Body of pancreas (tissue), 4 donors: ENCODE measurements at regions not wholly inside any gene's neighbourhood (a gene's known extent, or its start where the extent isn't known, plus 50 kb on each side); places are given as distances from the start of the nearest gene placed in this dataset.

Experiments used
- ATAC-seq: fragments of 150-250 bp; one replicate; pipeline ENCODE4 v1.9.1; 2016
- DNase-seq, 4 donors: peaks; one replicate each; pipeline ENCODE4 v3.0.0-alpha.2; 2019
- H3K27ac ChIP-seq, 4 donors: fragments of 200-600 bp; sonication (generic); 1 replicate in 3 of 4; 2 replicates in 1 of 4; pipeline versions ENCODE4 v1.5.1 to v1.6.1; 2016 to 2019; ENCODE audit warnings: mild to moderate bottlenecking in 1 of 4, mixed read lengths in 1 of 4, moderate library complexity in 1 of 4
- H3K27me3 ChIP-seq, 2 donors: fragments of 200-600 bp; sonication (generic); one replicate each; pipeline ENCODE4 v1.6.0; 2016; ENCODE audit warnings: mild to moderate bottlenecking in 1 of 2
- H3K36me3 ChIP-seq, 2 donors: fragments of 200-600 bp; sonication (generic); replicated peaks in 1 of 2; 2 replicates each; pipeline ENCODE4 v1.5.1; 2016; ENCODE audit warnings: low read depth in 2 of 2; ENCODE audit not compliant: insufficient read depth in 1 of 2
- H3K4me1 ChIP-seq: fragments of 200-600 bp; sonication (generic); one replicate; pipeline ENCODE4 v1.6.0; 2016
- H3K4me3 ChIP-seq, 2 donors: fragments of 200-600 bp; sonication (generic); 1 replicate in 1 of 2; 2 replicates in 1 of 2; pipeline ENCODE4 v1.5.1; 2016 to 2019
- H3K9me3 ChIP-seq, 3 donors: fragments of 200-600 bp; sonication (generic); 1 replicate in 2 of 3; 2 replicates in 1 of 3; pipeline ENCODE4 v1.5.1; 2016
- CTCF ChIP-seq, 7 experiments: fragments of 450-650 bp in 4 of 7; fragments of 200-600 bp in 3 of 7; sonication (generic) in 3 of 7; IDR thresholded peaks; one replicate each; pipeline ENCODE4 v1.5.1; 2016 to 2019; ENCODE audit warnings: antibody characterized with exemption in 7 of 7
- POLR2A ChIP-seq, 3 donors: fragments of 450-650 bp; IDR thresholded peaks; one replicate each; pipeline ENCODE4 v1.6.1; 2016; ENCODE audit warnings: antibody characterized with exemption in 3 of 3, mild to moderate bottlenecking in 2 of 3
- WGBS, 2 donors: methylation state at CpG; one replicate each; pipeline ENCODE4 v1.1.5; 2017; 5-methylcytosine and 5-hydroxymethylcytosine counted together
- intact Hi-C: fragments of 100-400 bp; cut with DNase I; formaldehyde crosslinking; loops from one replicate; pipeline ENCODE4 v1.15.1; 2023

DNA sequence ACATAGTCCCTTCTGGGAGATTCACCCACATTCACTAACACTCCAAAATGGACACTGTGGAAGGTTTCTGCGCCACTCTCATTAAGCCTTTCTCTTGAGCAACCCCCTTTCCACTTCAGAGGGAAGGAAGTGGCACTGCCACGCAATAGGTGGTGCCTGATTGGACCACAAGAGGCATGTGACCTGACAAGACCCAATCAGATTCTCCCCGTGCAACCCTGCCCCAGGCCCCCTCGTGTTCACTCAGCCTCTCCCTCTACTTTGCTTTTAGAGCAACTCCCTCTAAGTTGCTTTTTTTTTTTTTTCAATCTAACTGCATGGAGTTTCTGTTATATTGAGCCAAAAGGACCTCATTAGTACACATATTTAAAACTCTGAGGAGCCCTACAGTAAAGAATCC lies 158.0 kb downstream of the EN1 start:
- H3K27ac ChIP-seq: no peak overlapping the region
- no peak for ATAC-seq
- DNase-seq: no peak
- H3K27me3 ChIP-seq: no peaks in the 10 kb centered on the region
- no peaks in the 10 kb centered on the region for H3K4me1 ChIP-seq
- TF ChIP-seq POLR2A (IDR thresholded peaks at IDR 0.05) (no peak), CTCF (IDR thresholded peaks at IDR 0.05) (no peak)
- H3K36me3 ChIP-seq: no peaks in the 10 kb centered on the region
- no peaks in the 10 kb centered on the region for H3K9me3 ChIP-seq
- no peak overlapping the region for H3K4me3 ChIP-seq
- 69 to 77% methylated on average over 4 of the region's 4 CpGs for WGBS, 2 donors
- intact Hi-C loops: no loop called here

- no peak overlapping the region for H3K4me3 ChIP-seq
- H3K4me1 ChIP-seq: no peaks in the 10 kb centered on the region
- H3K27me3 ChIP-seq: no peaks in the 10 kb centered on the region
- 70 to 74% methylated on average over 6 of the region's 6 CpGs for WGBS, 2 donors
- no peaks in the 10 kb centered on the region for H3K9me3 ChIP-seq
- no peak overlapping the region for H3K27ac ChIP-seq
- TF ChIP-seq CTCF (IDR thresholded peaks at IDR 0.05) (no peak), POLR2A (IDR thresholded peaks at IDR 0.05) (no peak)
- DNase-seq: no peak
- no peaks in the 10 kb centered on the region for H3K36me3 ChIP-seq
- intact Hi-C loops: no loop called here
- ATAC-seq: no peak
Observed at GRCh38 chr2:118689033-118689432, 158.4 kb downstream of the EN1 start.

DNA sequence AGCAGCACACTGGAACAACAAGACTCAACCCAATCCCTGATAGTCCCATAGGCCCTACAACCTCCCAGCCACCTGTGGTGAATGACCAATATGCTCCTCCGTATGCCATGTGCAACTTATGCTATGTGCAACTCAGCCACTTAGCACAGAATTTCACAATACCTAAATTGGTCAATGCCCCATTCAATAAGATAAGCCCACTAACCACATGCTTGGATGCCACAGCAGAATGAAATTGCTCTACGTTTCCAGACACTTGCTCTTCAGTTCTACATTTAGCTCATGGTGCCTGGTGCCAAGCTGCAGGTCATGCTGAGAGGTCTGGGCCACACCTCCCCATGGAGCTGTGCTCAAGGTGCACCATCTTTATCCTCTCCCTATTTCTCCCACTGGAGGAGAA lies 159.8 kb downstream of the EN1 start:
- TF ChIP-seq POLR2A (IDR thresholded peaks at IDR 0.05) (no peak), CTCF (IDR thresholded peaks at IDR 0.05) (no peak)
- intact Hi-C loops: no loop called here
- 67 to 86% methylated on average over 2 of the region's 2 CpGs for WGBS, 2 donors
- Histone ChIP-seq H3K4me3 (no peak overlapping the region), H3K27me3 (no peaks in the 10 kb centered on the region), H3K27ac (no peak overlapping the region), H3K9me3 (no peaks in the 10 kb centered on the region), H3K4me1 (no peaks in the 10 kb centered on the region), H3K36me3 (no peaks in the 10 kb centered on the region)
- DNase-seq (no peak), ATAC-seq (no peak)

- Histone ChIP-seq H3K4me1 (no peaks in the 10 kb centered on the region), H3K27me3 (no peaks in the 10 kb centered on the region), H3K27ac (no peak overlapping the region), H3K4me3 (no peak overlapping the region), H3K36me3 (no peaks in the 10 kb centered on the region), H3K9me3 (no peaks in the 10 kb centered on the region)
- TF ChIP-seq POLR2A (IDR thresholded peaks at IDR 0.05) (no peak), CTCF (IDR thresholded peaks at IDR 0.05) (no peak)
- WGBS, 2 donors: 52 to 66% methylated on average over 3 of the region's 3 CpGs
- intact Hi-C loops: no loop called here
- no peak for ATAC-seq
- no peak for DNase-seq
Observed at GRCh38 chr2:118687192-118687591, 160.3 kb downstream of the EN1 start.

DNA sequence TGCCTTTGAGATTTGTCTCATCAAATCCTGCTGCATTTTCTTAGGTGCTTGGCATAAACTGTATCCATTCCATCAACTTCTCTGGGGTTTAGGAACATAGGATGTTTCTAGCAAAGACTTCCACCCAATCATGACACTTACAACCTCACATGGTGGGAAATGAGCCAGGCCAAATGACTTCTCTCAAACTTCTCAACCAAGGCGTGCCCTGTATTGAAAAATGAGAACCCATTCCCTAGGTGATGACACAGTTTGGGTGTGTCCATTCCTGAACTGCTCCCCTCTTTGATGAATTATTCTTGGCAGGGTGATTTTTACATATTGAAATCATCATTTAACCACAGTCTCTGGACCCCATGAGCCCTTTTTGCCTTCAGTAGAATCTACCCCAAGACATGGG lies 161.1 kb downstream of the EN1 start:
- ATAC-seq (no peak), DNase-seq (no peak)
- TF ChIP-seq POLR2A (IDR thresholded peaks at IDR 0.05) (no peak), CTCF (IDR thresholded peaks at IDR 0.05) (no peak)
- no peaks in the 10 kb centered on the region for H3K4me1 ChIP-seq
- intact Hi-C loops: no loop called here
- 89 to 90% methylated on average over 1 of the region's 1 CpG for WGBS, 2 donors
- H3K27ac ChIP-seq: no peak overlapping the region
- no peaks in the 10 kb centered on the region for H3K27me3 ChIP-seq
- H3K9me3 ChIP-seq: no peaks in the 10 kb centered on the region
- no peaks in the 10 kb centered on the region for H3K36me3 ChIP-seq
- no peak overlapping the region for H3K4me3 ChIP-seq
